ENCODE measurements at regions not wholly inside any gene's neighbourhood (a gene's known extent, or its start where the extent isn't known, plus 50 kb on each side); places are given as distances from the start of the nearest gene placed in this dataset.

DNA sequence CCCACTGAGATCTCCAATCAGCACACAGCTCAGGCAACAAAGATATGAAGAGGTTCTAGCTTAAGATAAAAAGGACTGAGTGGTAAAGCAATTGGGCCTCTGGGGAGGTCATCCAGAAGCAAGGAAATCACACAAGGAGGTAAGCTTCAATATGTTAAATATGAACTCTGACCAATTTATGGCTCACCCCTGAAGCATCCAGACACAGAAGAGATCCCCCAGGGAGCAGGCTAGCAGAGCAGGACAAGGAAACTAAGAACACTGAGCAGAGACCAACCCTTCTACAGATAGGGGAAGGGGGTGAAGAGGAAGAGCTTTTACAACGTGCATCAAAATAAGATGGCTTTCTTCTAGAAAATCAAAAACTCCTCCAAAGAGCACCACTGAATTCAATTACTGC lies 616.2 kb downstream of the DNAH5 start:
- DNase-seq = no peak

GRCh38 chr5:13325765-13326164 lies 618.7 kb downstream of the DNAH5 start:
- DNase-seq = no peak

DNA sequence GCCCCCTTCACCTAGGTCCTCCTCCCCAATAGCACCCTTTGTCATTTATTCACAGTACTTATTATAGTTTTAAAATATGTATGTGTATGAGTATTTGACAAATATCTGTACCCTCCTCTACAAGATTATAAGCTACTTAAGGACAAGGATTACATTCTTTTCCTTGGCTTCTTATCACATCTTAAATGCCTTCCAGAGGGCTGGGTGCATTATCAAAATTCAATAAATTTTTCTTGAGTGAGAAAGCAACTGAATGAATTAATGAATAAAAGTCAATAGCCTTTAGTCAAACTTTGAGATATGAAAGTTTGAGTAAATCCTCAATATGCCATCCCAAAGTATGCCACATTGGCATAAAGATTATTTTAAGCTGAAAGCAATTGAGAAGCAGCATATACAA lies 621.7 kb downstream of the DNAH5 start:
- no peak for DNase-seq

DNA sequence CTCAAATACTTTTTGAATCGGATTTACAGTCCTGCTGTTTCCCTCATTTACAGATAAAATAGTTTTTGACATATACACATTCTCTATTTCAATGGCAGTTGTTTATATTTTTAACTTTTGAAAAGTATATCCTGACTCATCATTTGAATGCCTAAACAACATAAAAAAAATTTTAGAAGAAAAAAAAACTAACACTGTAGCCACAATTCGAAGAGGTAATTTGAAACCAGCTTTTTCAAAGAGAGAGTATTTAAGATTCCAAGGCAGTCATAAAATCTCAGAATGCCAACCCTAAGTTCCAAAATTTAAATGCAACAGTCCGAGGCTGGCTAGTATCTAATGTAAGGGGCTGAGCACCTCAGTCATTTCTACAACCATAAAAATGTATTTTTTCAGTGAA lies 626.8 kb downstream of the DNAH5 start:
- DNase-seq = no peak

GRCh38 chr5:13316176-13316575 lies 628.3 kb downstream of the DNAH5 start:
- DNase-seq = no peak

GRCh38 chr5:13307480-13307879 lies 637.0 kb downstream of the DNAH5 start:
- no peak for DNase-seq

DNA sequence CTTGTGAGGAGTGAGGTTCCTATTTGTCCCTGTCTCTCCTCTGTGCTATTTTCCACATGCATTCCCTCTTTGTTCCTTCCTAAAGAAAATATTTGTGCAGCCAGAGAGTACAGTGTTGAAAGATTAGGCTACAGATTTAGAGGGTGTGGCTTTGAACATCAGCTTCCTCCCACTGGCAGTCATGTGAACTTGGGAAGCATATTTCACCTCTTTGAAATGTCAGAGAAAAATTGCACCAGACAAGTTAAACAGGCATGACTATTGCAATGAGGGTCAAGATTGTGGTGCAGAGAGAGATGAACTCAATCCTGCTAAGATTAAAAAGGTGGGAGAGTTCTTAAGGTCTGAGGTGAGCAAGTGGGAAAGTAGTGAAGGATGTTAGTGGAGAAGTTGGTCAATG lies 641.0 kb downstream of the DNAH5 start:
- DNase-seq = no peak

DNA sequence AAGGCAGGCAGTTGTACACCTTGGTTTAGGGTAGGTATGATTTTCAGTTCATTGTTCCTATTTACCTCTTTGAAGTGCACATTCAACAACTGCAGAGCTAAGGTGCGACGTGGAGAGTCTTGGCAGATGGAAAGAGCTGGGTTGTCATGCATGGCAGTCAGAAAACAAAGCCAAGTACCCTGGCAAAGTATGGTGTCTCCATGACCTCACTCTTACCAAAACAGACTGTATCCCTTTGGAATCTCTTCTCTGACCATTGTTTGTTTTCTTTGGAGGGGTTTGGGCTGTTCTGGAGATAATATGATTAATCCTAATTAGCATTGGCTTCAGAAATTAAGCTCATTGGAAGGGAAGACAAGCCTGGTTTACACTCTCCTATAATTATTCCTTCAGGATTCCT lies 665.7 kb downstream of the DNAH5 start:
- DNase-seq = no peak

DNA sequence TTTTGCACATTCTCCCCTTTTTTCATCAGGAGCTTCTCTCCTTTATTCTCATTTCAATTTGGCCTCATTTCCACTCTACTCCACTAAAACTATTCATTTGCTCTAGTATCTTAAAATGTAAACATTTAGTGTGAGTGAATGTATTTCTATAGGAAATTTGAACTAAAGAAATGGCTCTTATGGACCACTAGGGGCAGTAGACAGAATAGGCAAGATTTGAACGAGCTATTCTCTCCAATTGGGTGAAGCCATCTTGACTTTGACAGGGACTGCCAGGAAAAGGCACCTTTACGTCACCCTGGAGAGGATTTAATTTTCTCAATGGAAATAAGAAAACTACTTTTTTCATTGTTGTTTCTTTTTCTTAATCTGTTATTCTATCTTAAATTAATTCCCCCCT lies 666.3 kb downstream of the DNAH5 start:
- no peak for DNase-seq

- no peak for DNase-seq
These were observed 668.3 kb downstream of the DNAH5 start for GRCh38 chr5:13276156-13276555.

DNA sequence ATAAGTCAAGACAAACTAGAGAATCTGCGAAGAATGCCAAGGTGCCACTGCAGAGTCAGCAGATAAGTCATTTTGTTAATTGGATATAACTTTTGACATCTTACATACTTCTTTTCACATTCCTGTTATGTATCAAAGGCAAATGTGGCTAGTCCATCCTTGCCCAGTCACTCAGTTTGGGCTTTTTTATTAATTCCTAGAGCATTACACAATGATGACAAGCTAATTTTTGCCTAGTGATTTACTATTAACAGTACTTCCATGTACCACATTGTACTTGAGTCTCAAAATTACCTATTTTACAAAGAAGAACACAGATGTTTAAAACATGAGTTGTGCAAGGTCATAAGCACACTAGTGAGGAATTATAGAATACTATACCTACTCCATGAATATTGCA lies 680.8 kb downstream of the DNAH5 start:
- DNase-seq = no peak

DNA sequence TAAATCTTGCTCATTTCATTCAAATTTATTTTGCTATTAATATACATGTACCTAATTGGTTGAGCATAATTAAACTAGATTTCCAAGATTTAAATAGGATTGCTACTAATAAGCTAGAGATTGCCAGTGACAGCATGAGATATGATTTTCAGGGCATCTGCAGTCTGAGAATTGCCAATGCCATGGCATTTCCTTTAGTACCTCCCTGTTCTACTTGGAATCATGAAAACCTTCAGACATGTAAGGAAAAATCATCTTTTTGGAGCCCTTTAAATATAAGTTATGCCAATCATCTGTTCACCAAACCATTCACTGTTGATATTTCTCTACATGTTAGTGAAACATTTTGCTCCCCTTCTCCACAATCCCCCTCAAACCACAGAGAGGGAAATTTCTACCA lies 691.4 kb downstream of the DNAH5 start:
- DNase-seq = no peak

- no peak for DNase-seq
These were observed 691.8 kb downstream of the DNAH5 start for GRCh38 chr5:13252699-13253098.

DNA sequence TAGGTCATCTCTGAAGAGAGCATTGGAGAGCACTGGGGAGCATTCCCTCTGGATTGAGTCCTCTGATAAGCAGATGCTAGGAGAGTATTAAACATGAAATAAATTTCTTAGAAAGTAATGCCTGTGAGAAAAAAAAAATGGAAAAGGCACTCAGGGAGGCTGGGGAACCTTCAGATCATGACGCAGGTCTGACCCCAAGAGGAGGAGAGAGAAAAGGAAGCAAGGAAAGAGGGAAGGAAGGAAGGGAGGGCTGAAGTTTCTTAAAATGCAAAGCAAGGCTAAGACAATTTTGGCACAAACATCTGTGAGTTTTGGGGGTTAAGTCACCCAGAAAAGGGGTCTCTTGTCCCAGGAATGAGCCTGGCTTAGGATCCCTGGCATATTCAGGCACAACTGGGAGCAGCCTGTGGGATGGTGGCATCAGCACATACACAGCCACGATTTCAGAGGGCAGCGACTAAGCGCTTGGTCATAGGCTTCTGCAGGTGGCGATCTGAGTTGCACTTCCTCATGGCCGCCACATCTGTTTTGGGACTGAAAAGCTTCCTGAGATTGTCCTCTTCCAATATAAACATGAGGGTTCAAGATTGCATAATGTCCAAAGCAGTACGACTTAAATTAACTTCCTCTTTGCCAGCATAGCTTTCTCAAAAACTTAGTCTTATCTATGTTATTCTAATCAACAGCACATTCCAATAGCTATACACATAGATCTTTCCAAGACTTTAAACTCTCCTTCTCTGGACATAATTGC lies 692.7 kb downstream of the DNAH5 start:
- no peak for DNase-seq

- no peak for DNase-seq
These were observed 693.8 kb downstream of the DNAH5 start for GRCh38 chr5:13250464-13251291.

GRCh38 chr5:13249854-13250253 lies 694.6 kb downstream of the DNAH5 start:
- no peak for DNase-seq

GRCh38 chr5:13248253-13248652 lies 696.2 kb downstream of the DNAH5 start:
- DNase-seq = no peak

DNA sequence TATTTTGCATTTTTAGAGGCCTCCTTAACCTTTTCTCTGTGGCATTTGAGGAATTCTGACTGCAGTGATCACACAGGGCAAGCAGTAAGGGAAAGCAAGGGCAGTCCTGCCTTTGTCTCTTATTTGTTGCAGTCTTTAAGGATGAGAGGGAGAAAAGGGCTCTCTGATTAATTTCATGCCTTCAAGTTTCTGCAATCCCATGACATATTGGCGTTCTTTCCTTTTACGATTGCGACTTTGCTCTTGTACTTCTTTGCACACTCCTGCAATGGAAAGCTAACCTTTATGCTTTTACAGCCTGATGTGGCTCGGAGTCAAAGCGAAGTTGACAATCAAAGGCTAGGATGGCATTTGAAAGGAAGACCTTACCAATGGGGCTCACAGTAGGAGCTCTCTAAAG lies 698.4 kb downstream of the DNAH5 start:
- no peak for DNase-seq

GRCh38 chr5:13244151-13244550 lies 700.3 kb downstream of the DNAH5 start:
- no peak for DNase-seq

- DNase-seq = no peak
These were observed 717.0 kb downstream of the DNAH5 start for GRCh38 chr5:13227513-13227912.

DNA sequence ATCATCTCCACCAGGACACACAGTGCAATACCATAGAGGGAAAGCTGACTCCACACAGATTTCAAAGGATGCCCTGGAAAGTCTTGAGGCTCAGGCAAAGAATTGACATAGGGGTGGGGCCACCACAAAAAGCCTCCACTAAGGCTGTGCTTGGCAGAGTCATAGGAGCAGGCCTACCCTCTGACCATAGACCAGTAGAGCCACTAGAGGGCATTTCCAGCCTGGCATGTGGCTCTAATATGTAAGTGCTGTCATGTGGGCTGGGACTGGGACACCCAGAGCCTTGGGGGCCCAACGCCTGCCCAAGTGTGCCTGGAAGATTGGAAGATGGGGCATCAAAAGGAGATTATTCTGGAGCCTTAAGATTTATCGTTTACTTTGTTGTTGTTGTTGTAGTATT lies 726.0 kb downstream of the DNAH5 start:
- DNase-seq = no peak

DNA sequence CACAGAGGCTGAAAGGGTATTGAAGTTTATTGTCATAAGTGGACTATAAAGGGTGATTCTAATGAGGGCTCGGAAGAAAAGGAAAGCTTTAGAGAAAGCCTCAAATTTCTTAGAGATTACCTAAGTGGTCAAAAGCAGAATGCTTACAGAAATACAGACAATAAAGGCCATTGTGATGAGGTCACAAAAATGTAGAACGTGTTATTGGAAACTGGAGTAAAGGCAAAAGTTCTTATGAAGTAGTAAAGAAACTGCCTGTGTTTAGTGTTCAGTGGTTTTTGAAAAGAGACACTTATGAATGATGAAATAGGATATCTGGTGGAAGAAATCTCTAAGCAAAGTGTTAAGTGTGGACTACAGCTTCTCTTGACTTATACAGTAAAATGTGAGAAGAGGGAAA lies 726.9 kb downstream of the DNAH5 start:
- DNase-seq = no peak

- no peak for DNase-seq
These were observed 728.7 kb downstream of the DNAH5 start for GRCh38 chr5:13215806-13216205.

DNA sequence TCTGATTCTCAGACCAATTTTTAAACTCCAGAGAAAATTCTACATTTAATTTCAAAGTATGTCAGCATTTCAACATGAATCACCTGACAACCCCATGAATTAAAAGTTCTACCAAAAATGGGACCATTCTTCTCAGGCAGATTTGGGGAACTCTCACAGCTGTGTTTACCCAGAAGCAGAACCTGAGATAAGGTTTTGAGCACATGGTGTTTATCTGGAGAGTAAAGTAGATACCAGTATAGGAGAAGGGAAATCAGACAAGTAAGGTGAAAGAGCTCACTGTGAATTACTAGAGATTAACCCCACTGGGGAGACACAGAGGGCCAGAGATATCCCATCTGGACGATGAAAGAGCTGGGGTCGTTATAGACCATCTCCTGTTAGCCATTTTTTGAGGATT lies 729.1 kb downstream of the DNAH5 start:
- DNase-seq = no peak

DNA sequence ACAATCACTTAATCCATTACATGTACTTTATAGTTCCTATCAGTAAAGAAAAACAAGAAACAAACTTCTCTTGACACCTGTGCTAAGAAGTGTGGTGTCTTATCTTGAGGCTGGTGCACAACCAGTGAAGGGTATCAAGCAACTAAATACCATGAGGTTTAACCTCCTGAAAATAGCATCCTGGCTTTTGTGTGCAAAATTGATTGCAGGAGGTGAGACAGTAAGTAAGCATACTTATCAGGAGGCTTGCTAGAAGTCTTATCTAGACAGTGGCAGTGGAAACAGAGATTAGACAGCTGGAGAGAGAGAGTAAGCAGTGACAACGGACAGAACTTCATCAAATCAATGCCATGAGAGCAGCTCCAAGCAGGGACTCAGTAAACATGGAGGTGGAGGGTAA lies 730.3 kb downstream of the DNAH5 start:
- DNase-seq = no peak

Data from bone marrow (tissue), 2 donors.